ENCODE measurements at regions not wholly inside any gene's neighbourhood (a gene's known extent, or its start where the extent isn't known, plus 50 kb on each side); places are given as distances from the start of the nearest gene placed in this dataset.
A peak's percentile ranks its signal among the peaks of the same experiment; 100 is the strongest.

DNA sequence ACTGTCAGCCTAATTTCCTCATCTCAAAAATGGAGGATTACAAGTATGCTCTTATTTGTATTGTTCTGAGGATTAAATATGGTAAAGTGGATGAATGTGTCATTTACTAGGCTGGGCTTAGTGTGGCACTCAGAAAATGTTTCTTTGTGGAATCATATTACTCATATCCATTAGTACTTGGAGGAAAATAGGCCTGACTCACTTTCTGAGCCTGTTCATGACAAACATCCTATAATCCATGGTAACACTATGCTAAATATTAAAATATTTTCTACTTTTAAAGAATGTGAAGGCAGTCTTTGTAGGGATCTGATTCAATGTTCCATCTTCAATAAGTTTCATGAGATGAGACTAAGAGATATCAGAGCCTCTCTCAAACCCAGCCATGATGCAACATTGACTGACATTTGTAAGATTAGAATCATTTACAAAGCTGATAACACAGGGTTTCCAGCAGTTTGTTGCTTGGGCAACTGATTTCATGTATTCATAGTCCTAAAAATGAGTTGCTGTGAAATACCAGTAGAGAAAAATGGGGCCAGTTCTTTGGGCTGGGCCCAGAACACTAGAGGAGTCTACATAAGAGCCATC is 1048.5 kb downstream of the NTRK3 start:
- Histone ChIP-seq H2AFZ (ENCODE audit: low read length) (no peak overlapping the region), H3K27ac (ENCODE audit: low read depth, low read length) (peak overlapping the region; percentile 55), H3K27me3 (ENCODE audit: insufficient read depth, low read length) (no peaks in the 10 kb centered on the region), H3K4me1 (ENCODE audit: insufficient read depth, low read length) (peaks cover 5% of the 10 kb centered on the region), H3K4me2 (ENCODE audit: insufficient read depth, low read length) (no peak overlapping the region), H4K20me1 (ENCODE audit: insufficient read depth, low read length) (no peaks in the 10 kb centered on the region), H3K4me3 (ENCODE audit: insufficient read depth, low read length) (no peak overlapping the region), H3K9me3 (ENCODE audit: low read depth, low read length) (no peaks in the 10 kb centered on the region), H3K36me3 (ENCODE audit: insufficient read depth, low read length) (no peaks in the 10 kb centered on the region), H3K79me2 (ENCODE audit: insufficient read depth, low read length) (no peaks in the 10 kb centered on the region)
- peak; percentile 42 for DNase-seq (ENCODE audit: insufficient read length, low spot score, missing footprints)
- TF ChIP-seq, protein P1, sequence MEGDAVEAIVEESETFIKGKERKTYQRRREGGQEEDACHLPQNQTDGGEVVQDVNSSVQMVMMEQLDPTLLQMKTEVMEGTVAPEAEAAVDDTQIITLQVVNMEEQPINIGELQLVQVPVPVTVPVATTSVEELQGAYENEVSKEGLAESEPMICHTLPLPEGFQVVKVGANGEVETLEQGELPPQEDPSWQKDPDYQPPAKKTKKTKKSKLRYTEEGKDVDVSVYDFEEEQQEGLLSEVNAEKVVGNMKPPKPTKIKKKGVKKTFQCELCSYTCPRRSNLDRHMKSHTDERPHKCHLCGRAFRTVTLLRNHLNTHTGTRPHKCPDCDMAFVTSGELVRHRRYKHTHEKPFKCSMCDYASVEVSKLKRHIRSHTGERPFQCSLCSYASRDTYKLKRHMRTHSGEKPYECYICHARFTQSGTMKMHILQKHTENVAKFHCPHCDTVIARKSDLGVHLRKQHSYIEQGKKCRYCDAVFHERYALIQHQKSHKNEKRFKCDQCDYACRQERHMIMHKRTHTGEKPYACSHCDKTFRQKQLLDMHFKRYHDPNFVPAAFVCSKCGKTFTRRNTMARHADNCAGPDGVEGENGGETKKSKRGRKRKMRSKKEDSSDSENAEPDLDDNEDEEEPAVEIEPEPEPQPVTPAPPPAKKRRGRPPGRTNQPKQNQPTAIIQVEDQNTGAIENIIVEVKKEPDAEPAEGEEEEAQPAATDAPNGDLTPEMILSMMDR (IDR thresholded peaks at IDR 0.05; ENCODE audit: extremely low read depth, low read depth, low read length): no peak

DNA sequence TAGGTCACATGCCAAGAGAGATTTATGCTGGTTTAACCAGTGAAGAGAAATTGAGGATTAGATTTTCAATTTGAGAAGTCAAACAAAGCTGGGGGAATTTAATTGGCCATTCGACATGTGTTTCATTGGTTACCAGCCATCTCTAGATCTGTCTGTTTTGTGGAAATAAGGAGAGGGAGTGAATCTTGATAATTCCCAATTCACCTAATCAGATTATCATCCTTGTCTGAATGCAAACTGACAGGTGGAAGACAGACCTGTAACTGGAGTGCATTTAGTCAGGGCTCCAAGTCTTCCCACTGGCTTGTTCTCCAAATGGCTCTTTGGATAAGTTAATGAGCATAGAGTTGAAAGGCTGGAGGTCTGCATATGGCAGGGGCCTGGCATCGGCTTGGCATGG is 1049.3 kb downstream of the NTRK3 start:
- H3K27ac ChIP-seq (ENCODE audit: low read depth, low read length): no peak overlapping the region
- H3K27me3 ChIP-seq (ENCODE audit: insufficient read depth, low read length): no peaks in the 10 kb centered on the region
- no peaks in the 10 kb centered on the region for H3K79me2 ChIP-seq (ENCODE audit: insufficient read depth, low read length)
- H3K9me3 ChIP-seq (ENCODE audit: low read depth, low read length): no peaks in the 10 kb centered on the region
- peaks cover 5% of the 10 kb centered on the region for H3K4me1 ChIP-seq (ENCODE audit: insufficient read depth, low read length)
- TF ChIP-seq, protein P1 (IDR thresholded peaks at IDR 0.05; ENCODE audit: extremely low read depth, low read depth, low read length): no peak
- H3K4me2 ChIP-seq (ENCODE audit: insufficient read depth, low read length): no peak overlapping the region
- no peak overlapping the region for H3K4me3 ChIP-seq (ENCODE audit: insufficient read depth, low read length)
- no peaks in the 10 kb centered on the region for H4K20me1 ChIP-seq (ENCODE audit: insufficient read depth, low read length)
- no peak for DNase-seq (ENCODE audit: insufficient read length, low spot score, missing footprints)
- no peak overlapping the region for H2AFZ ChIP-seq (ENCODE audit: low read length)
- H3K36me3 ChIP-seq (ENCODE audit: insufficient read depth, low read length): no peaks in the 10 kb centered on the region

DNA sequence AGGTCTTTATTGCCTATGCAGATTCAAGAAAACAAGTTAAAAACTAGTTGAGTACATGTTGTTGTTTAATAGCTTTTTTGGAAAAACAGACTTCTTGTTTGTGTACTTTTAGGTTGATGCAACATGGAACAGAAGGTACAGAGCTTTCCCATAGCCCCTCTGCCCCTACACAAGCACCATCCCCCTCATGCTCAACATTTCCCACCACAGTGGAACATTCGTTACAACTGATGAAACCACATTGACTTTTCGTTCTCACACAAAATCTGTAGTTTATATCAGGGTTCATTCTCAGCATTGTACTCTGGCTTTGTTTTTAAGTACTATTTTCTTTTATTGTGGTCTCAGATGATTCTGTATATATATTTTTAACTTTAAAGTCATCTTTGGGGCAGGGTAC is 1054.6 kb downstream of the NTRK3 start:
- DNase-seq (ENCODE audit: insufficient read length, low spot score, missing footprints): no peak
- no peaks in the 10 kb centered on the region for H3K79me2 ChIP-seq (ENCODE audit: insufficient read depth, low read length)
- H3K4me3 ChIP-seq (ENCODE audit: insufficient read depth, low read length): no peak overlapping the region
- TF ChIP-seq, protein P1 (IDR thresholded peaks at IDR 0.05; ENCODE audit: extremely low read depth, low read depth, low read length): no peak
- no peaks in the 10 kb centered on the region for H4K20me1 ChIP-seq (ENCODE audit: insufficient read depth, low read length)
- no peak overlapping the region for H3K4me2 ChIP-seq (ENCODE audit: insufficient read depth, low read length)
- no peak overlapping the region for H2AFZ ChIP-seq (ENCODE audit: low read length)
- no peaks in the 10 kb centered on the region for H3K9me3 ChIP-seq (ENCODE audit: low read depth, low read length)
- no peaks in the 10 kb centered on the region for H3K4me1 ChIP-seq (ENCODE audit: insufficient read depth, low read length)
- no peak overlapping the region for H3K27ac ChIP-seq (ENCODE audit: low read depth, low read length)
- no peaks in the 10 kb centered on the region for H3K27me3 ChIP-seq (ENCODE audit: insufficient read depth, low read length)
- H3K36me3 ChIP-seq (ENCODE audit: insufficient read depth, low read length): no peaks in the 10 kb centered on the region

DNA sequence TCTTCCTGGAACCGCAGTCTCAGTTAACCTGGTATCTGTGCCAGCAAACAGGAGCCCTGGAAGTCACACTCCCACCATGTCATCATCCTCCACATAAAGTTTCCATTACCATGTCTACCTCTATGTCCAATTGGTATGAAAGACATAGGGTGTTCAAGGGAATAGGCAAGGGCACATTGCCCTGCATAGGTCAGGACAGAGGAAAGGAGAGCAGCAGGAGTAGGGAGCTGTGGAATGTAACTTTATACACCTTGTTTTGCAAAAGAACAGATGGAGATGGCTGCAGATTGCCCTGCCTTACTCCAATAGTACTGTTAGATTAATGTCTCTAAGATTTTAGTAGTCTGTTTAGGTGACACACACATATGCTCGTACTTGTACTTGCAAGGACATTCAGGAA is 1056.4 kb downstream of the NTRK3 start:
- peaks cover 3% of the 10 kb centered on the region for H3K9me3 ChIP-seq (ENCODE audit: low read depth, low read length)
- no peaks in the 10 kb centered on the region for H3K79me2 ChIP-seq (ENCODE audit: insufficient read depth, low read length)
- TF ChIP-seq, protein P1 (IDR thresholded peaks at IDR 0.05; ENCODE audit: extremely low read depth, low read depth, low read length): no peak
- no peak overlapping the region for H2AFZ ChIP-seq (ENCODE audit: low read length)
- no peak overlapping the region for H3K4me3 ChIP-seq (ENCODE audit: insufficient read depth, low read length)
- H3K4me1 ChIP-seq (ENCODE audit: insufficient read depth, low read length): no peaks in the 10 kb centered on the region
- H3K4me2 ChIP-seq (ENCODE audit: insufficient read depth, low read length): no peak overlapping the region
- no peaks in the 10 kb centered on the region for H3K27me3 ChIP-seq (ENCODE audit: insufficient read depth, low read length)
- H4K20me1 ChIP-seq (ENCODE audit: insufficient read depth, low read length): no peaks in the 10 kb centered on the region
- H3K36me3 ChIP-seq (ENCODE audit: insufficient read depth, low read length): no peaks in the 10 kb centered on the region
- DNase-seq (ENCODE audit: insufficient read length, low spot score, missing footprints): no peak
- H3K27ac ChIP-seq (ENCODE audit: low read depth, low read length): no peak overlapping the region

Measured in osteoblast (primary cell).